ENCODE measurements at regions not wholly inside any gene's neighbourhood (a gene's known extent, or its start where the extent isn't known, plus 50 kb on each side); places are given as distances from the start of the nearest gene placed in this dataset.

DNA sequence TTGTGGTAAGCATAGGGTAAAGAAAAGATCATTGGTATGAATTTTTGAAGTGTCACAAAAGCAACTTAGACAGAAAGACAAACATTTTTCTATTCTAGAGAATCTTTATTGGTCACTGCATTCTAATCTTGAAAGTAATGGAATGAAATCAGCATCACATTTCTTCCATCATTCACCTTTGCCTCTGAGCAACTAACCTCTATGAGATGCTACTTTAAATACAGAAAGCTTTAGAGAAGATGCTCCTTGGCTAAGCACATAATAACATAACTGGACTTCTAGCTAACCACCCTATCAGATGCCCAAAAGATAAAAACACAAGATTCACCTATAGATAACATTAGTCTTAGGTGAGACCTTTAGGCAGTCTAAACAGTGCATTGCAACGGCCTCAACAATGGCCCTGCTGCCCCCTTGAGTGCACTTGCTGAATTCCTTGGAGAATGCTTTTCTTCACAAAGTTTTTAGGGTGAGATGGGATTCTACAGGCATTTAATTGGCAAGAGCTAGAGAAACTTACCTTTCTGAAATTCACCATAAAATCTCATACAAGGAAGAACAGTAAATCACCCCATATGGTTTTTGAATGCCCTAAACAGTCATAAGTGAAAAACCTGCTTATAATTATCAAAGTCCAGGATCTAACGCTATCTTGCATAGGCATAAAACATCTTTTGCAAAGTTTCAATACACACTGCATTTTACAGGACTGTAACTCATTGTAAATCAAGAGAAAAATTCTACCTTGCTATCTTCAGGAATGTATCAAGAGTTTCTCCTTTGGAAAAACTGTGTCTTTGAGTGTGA lies 791.3 kb upstream of the CHAC2 start:
- DNase-seq: no peak

- DNase-seq: no peak
These were observed 793.5 kb upstream of the CHAC2 start for GRCh38 chr2:52974127-52974526.

- DNase-seq: no peak
These were observed 797.0 kb upstream of the CHAC2 start for GRCh38 chr2:52970642-52971041.

DNA sequence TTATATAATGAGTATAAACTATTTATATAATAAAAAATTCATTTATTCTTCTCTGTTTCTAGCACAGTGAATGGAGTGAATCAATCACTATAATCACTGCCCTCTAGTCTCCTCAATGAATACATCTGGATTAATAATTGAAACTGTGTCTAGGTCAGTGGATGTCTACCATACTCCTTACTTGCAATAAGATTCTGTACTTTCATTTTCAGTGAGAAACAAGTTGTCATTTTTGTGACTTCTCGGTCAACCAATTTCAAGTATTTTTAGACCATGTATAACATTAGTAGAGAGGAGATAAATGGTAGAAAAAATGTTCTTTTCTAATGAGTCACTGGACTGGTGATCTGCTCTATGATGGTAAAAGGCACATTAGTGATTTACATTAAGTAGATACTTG lies 799.6 kb upstream of the CHAC2 start:
- no peak for DNase-seq

- no peak for DNase-seq
These were observed 802.6 kb upstream of the CHAC2 start for GRCh38 chr2:52964916-52965530.

- no peak for DNase-seq
These were observed 806.2 kb upstream of the CHAC2 start for GRCh38 chr2:52961403-52961802.

DNA sequence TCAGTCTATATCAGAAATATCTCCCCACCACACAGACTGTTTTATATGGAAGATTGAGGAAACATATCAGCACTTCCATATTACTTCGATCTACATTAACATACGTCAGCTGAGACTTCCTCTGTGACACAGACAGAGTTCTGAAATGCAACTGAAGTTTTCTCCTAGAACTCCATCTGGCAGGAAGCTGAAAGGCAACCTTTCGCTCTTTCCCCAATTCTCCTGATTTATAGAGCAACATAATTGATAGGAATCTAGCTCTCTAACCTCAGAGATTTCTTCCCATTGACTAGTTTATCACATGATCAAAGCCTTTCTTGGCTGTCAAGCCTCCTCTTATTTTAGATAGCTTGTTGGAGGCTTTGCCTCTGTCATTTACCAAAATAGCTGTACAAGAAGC lies 806.7 kb upstream of the CHAC2 start:
- no peak for DNase-seq

DNA sequence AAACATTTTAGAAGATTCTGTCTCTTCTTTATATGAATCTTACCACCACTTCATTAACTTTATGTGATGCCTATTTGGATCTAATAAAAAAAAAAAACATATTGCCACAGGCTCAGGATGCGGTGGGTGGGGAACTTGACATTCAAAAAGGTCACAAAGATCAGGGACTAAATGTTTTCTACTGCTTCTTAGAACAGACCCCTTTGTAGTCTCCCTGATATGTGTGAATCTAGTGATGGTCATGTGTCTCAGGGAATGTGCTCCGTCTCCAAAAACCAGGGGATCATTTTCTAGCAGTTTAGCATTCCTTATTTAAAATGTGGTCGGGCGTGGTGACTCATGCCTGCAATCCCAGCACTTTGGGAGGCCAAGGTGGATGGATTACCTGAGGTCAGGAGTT lies 807.8 kb upstream of the CHAC2 start:
- no peak for DNase-seq

DNA sequence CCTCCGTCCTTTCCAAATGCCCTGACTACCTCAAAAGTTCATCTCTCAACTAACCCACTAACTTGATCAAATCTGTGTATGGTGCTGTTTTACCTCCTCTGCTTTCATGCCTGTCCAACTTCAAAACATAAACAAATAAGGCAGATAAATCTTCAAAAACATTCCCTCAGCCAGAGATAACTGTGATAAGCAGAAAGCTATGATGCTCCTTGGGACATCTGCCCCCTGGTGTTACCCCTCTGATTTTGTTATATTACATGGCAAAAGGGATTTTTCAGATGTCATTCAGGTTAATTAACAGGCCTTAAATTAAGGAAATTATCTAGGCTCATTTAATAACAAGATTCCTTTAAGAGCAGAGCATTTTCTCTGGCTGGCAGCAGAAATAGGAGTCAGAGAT lies 810.8 kb upstream of the CHAC2 start:
- DNase-seq: no peak

DNA sequence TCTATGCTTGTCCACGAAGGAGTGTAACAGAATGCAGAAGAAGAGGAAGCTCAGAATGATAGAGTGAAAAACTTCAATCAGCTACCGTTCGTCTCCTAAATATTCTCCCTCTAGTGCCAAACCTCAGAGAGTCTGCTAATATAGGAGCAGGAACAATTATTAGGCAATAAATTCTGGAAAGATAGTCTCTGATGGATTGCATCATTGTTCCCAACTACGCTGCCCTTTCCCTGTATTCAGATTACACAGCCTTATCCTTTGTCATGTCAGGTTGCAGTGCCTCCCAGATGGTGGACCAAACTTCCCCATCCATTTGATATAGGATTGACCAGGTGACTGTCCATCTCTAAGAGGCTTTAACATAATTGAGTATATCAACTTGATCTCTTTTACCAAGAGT lies 811.5 kb upstream of the CHAC2 start:
- no peak for DNase-seq

DNA sequence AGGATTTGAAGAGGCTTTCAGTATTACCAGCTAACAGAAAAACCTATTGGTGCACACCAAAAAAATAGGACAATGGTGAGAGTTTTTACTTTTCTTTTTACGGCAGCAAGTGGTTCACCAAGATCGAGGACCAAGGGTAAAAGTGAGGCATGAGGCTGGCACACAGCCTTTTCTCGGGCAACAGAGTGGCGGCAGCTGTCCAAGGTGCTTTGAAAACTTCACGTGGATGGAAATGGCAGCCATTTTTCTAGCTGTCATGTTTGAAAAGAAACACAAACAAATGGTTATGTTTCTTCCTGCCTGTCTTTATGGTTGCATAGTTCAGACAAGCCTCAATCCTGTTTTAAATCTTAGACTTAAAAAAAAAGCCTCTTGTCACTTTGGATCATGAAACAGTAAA lies 812.5 kb upstream of the CHAC2 start:
- DNase-seq: no peak

DNA sequence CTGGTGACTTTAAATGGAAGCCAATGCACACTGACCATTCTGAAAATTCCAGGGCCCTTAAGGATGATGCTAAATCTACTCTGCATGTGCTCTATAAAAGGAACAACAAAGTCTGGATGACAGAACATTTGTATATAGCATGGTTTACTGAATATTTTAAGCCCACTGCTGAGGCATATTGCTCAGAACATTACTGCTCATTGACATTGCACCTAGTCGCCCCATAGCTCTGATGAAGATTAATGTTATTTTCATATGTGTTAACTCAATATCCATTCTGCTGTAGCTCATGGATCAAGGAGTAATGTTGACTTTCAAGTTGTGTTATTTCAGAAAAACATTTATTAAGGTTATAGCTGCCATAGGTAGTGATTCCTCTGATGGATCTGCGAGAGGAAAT lies 827.5 kb upstream of the CHAC2 start:
- no peak for DNase-seq

DNA sequence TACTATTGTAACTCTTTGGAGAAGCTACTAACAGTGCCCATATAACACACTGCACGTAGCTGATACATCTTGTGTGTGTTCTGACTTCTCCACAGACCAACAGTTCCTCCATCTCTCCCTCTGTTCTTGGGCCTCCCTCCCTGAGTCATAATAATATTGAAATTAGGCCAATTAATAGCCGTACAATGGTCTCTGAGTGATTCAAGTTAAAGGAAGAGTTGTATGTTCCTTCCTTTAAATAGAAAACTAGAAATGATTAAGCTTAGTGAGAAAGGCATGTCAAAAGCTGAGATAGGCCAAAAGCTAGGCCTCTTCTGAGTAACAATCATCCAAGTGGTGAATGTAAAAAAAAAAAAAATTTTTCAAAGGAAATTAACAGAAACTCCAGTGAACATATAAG lies 828.4 kb upstream of the CHAC2 start:
- DNase-seq: no peak

- no peak for DNase-seq
These were observed 831.6 kb upstream of the CHAC2 start for GRCh38 chr2:52936029-52936428.

GRCh38 chr2:52934920-52935640 lies 832.5 kb upstream of the CHAC2 start:
- no peak for DNase-seq

DNA sequence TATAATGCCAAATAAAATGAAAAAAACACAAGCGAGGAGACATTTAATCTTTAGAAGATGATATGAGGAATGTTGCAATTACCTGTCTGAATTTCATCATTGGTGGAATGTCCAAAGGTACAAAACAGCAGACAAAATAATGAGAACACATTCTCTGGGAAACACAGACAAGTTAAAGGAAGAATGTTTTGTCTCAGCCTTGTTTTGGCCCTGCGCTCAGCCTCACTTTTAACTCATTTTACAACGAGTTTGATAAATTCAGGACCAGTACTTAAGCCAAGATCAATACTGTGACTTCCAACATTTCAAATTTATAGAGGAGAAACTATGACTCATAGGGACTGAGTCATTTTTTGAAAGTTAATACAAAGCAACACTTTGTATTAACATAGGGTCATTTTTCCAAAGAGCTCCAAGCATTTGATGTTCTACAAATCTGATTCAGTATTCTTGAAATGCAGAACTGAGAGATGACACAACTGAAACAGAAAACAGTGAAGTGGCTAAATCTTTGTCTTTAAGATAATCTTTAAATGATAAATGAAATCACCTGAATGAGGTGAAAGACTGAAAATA lies 833.2 kb upstream of the CHAC2 start:
- DNase-seq: no peak

GRCh38 chr2:52933878-52934277 lies 833.7 kb upstream of the CHAC2 start:
- no peak for DNase-seq

GRCh38 chr2:52931660-52932059 lies 835.9 kb upstream of the CHAC2 start:
- no peak for DNase-seq

DNA sequence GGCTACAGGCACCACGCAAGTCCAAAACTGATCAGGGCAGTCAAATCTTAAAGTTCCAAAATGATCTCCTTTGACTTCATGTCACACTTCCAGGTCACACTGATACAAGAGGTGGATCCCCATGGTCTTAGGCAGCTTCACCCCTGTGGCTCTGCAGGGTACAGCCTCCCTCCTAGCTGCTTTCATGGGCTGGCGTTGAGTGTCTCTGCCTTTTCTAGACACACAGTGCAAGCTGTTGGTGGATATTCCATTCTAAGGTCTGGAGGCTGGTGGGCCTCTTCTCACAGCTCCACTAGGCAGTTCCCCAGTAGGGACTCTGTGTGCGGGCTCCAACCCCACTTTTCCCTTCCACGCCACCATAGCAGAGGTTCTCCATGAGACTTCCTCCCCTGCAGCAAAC lies 838.2 kb upstream of the CHAC2 start:
- DNase-seq: no peak

DNA sequence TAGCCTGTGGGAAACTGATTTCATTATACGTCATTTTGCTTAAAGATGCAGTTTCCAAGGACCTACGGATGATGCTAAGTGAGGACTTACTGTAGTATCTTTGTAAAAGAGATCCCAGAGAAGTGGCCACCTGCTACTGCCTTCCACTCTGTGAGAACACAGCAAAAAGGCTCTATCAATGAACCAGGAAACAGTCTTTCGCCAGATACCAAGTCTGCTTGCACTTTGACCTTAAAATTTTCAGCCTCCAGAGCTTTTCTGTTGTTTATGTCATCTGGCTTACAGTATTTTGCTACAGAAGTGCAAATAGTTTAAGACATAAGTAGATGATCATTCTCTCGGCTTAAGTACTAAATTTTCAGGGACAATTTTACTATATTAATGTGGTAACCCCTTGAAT lies 847.9 kb upstream of the CHAC2 start:
- no peak for DNase-seq

DNA sequence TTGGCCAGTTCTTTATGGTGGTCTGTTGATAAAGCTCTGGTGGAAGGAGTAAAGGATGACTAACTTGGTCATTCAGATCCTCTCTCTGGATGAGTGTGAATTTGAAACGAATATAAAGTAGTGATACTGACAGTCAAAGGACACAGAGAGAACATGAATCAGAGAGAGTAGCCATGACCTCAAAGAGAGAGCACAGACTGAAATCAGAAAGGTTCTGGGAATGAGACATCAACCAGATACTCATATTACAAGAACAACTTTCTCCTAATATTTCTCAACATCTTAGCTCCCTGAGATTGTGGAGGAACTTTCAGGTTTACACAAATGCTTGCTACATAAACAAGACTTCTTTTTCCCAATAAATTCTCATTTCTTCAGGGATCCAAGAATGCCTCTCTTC lies 849.1 kb upstream of the CHAC2 start:
- DNase-seq: no peak

GRCh38 chr2:52916981-52917380 lies 850.6 kb upstream of the CHAC2 start:
- DNase-seq: no peak

GRCh38 chr2:52904355-52904891 lies 863.2 kb upstream of the CHAC2 start:
- DNase-seq: no peak

All from stimulated activated CD4-positive, alpha-beta T cell treated with anti-CD3 and anti-CD28 coated beads, Interleukin-15, amount 100 ng/mL, for 24 hours (primary cell).